ENCODE measurements at regions not wholly inside any gene's neighbourhood (a gene's known extent, or its start where the extent isn't known, plus 50 kb on each side); places are given as distances from the start of the nearest gene placed in this dataset.

DNA sequence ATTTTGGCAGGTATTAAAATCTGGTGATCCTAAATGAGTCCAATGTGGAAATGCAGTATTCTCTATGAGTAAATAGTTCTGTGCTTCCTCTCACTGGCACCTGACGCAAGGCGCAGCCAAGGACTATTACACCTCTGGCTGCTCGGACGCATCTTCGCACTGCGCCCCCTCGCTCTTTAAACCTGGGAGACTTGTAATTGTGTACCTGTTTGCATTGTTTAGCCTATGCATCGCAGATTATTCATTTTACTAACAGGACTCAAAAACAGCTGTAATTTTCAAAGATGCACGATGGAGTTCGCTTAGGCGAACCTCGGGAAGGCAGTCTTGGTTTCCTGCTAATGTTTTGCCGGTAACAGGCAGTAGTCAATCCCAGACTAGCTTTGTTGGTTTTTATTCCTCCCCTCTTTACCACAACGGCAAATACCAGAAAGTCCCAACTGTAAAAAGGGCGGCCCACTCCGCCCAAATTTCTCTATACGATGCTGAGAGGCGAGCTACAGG is 113.2 kb downstream of the KCNRG start:
- no peak overlapping the region for H3K56ac ChIP-seq (ENCODE audit: extremely low read depth, insufficient read depth, low read length)
- peaks cover 5% of the 10 kb centered on the region; the same call in 1 of the 2 replicates for H4K20me1 ChIP-seq (ENCODE audit: insufficient read depth, low read length)
- H3K4me1 ChIP-seq (ENCODE audit: control insufficient read depth, insufficient read depth, low read length), result peaks cover 6% of the 10 kb centered on the region
- H3K79me1 ChIP-seq (ENCODE audit: low read depth in 1 of 2, low read length in 2 of 2), result peaks cover 2 to 10% of the 10 kb centered on the region in 2 experiments; a peak in 1 of 4 replicates
- H2AFZ ChIP-seq (replicated peaks; ENCODE audit: low read length, poor library complexity), result no peak overlapping the region
- H2AK5ac ChIP-seq (ENCODE audit: low read depth, low read length), result no peak overlapping the region
- H3K23ac ChIP-seq (ENCODE audit: low read depth, low read length), result no peak overlapping the region
- no peaks in the 10 kb centered on the region for H3K9me1 ChIP-seq (ENCODE audit: insufficient read depth, low read length)
- WGBS, 2 experiments (ENCODE audit: extremely low coverage in 2 of 2, insufficient read length in 1 of 2), result 98% methylated on average over 9 of the region's 18 CpGs; no CpG with 5 or more reads in 1 of the 2 experiments
- no peaks in the 10 kb centered on the region for H3K36me3 ChIP-seq (ENCODE audit: control insufficient read depth, insufficient read depth, low read length)
- in situ Hi-C loops (cut with MboI; ENCODE audit: low sequenced_read_pairs), result no loop called here
- intact Hi-C loops (cut with micrococcal nuclease), result loop anchor here (10.0 kb wide), 2 partner anchors 286 to 786 kb away; no protein-coding TSS in a partner anchor
- DNase-seq (no peak), ATAC-seq (ENCODE audit: low read depth) (no peak)
- no peak overlapping the region for H3K4ac ChIP-seq (ENCODE audit: low read depth, low read length)
- H2BK20ac ChIP-seq (ENCODE audit: low read depth, low read length), result no peak overlapping the region
- H3K9ac ChIP-seq (ENCODE audit: low read depth, low read length), result no peak overlapping the region
- peaks cover 18% of the 10 kb centered on the region for H3K27me3 ChIP-seq (ENCODE audit: control insufficient read depth, insufficient read depth, low read length)
- H4K5ac ChIP-seq (ENCODE audit: low read depth, low read length), result no peak overlapping the region
- no peak overlapping the region for H3K14ac ChIP-seq (replicated peaks; ENCODE audit: low read depth, low read length)
- no peak overlapping the region for H4K8ac ChIP-seq (ENCODE audit: low read depth in 2 of 2, low read length in 2 of 2)
- no peak overlapping the region for H3K4me3 ChIP-seq (ENCODE audit: insufficient read depth, low read depth, low read length)
- H2BK15ac ChIP-seq (ENCODE audit: low read depth, low read length), result no peak overlapping the region
- H3K27ac ChIP-seq (ENCODE audit: insufficient read depth, low read length), result no peak overlapping the region
- no peak for TF ChIP-seq MAFK (IDR thresholded peaks at IDR 0.05; ENCODE audit: low read depth, low read length)
- no peak for TF ChIP-seq RCOR1 (IDR thresholded peaks at IDR 0.05; ENCODE audit: insufficient replicate concordance, low read length)
- TF ChIP-seq RAD21 (IDR thresholded peaks at IDR 0.05; ENCODE audit: low read length), result no peak
- TF ChIP-seq, protein P1, sequence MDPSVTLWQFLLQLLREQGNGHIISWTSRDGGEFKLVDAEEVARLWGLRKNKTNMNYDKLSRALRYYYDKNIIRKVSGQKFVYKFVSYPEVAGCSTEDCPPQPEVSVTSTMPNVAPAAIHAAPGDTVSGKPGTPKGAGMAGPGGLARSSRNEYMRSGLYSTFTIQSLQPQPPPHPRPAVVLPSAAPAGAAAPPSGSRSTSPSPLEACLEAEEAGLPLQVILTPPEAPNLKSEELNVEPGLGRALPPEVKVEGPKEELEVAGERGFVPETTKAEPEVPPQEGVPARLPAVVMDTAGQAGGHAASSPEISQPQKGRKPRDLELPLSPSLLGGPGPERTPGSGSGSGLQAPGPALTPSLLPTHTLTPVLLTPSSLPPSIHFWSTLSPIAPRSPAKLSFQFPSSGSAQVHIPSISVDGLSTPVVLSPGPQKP (IDR thresholded peaks at IDR 0.05; ENCODE audit: borderline replicate concordance, low read depth, low read length), result no peak
- no peak for TF ChIP-seq RFX5 (IDR thresholded peaks at IDR 0.05; ENCODE audit: low read depth, low read length)
- no peak for TF ChIP-seq CEBPB (IDR thresholded peaks at IDR 0.05; ENCODE audit: low read depth, low read length)
- TF ChIP-seq, protein P2, sequence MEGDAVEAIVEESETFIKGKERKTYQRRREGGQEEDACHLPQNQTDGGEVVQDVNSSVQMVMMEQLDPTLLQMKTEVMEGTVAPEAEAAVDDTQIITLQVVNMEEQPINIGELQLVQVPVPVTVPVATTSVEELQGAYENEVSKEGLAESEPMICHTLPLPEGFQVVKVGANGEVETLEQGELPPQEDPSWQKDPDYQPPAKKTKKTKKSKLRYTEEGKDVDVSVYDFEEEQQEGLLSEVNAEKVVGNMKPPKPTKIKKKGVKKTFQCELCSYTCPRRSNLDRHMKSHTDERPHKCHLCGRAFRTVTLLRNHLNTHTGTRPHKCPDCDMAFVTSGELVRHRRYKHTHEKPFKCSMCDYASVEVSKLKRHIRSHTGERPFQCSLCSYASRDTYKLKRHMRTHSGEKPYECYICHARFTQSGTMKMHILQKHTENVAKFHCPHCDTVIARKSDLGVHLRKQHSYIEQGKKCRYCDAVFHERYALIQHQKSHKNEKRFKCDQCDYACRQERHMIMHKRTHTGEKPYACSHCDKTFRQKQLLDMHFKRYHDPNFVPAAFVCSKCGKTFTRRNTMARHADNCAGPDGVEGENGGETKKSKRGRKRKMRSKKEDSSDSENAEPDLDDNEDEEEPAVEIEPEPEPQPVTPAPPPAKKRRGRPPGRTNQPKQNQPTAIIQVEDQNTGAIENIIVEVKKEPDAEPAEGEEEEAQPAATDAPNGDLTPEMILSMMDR (conservative IDR thresholded peaks at IDR 0.05; ENCODE audit: low read depth, low read length), result no peak
- no peak for TF ChIP-seq CHD1 (IDR thresholded peaks at IDR 0.05; ENCODE audit: low read depth, low read length)
- no peak overlapping the region for H2BK120ac ChIP-seq (ENCODE audit: low read depth, low read length)
- ChIA-PET POLR2A (ENCODE audit: unreplicated experiment) (no interaction called here), CTCF (no interaction called here)
- no peak overlapping the region for H4K91ac ChIP-seq (ENCODE audit: insufficient read depth, low read depth, low read length)
- no peak overlapping the region for H3K4me2 ChIP-seq (ENCODE audit: low read depth, low read length)
- H3K9me3 ChIP-seq (ENCODE audit: control insufficient read depth, insufficient read depth, low read length), result peaks cover 6% of the 10 kb centered on the region
- dilution Hi-C loops (cut with HindIII; ENCODE audit: low sequenced_read_pairs, unreplicated experiment), result no loop called here
- H2BK5ac ChIP-seq (ENCODE audit: low read depth, low read length, poor library complexity, severe bottlenecking), result no peak overlapping the region
- no TSS peak for BruUV-seq (replicated peaks)
- H3K18ac ChIP-seq (ENCODE audit: low read depth, low read length), result no peak overlapping the region
- H2AK9ac ChIP-seq (replicated peaks; ENCODE audit: low read depth, low read length, poor library complexity), result no peak overlapping the region
